ENCODE measurements at regions not wholly inside any gene's neighbourhood (a gene's known extent, or its start where the extent isn't known, plus 50 kb on each side); places are given as distances from the start of the nearest gene placed in this dataset.
A peak's percentile ranks its signal among the peaks of the same experiment; 100 is the strongest.

- DNase-seq (ENCODE audit: insufficient read length, low spot score) = no peak
- TF ChIP-seq POU2F2 (IDR thresholded peaks at IDR 0.05; ENCODE audit: low read depth, low read length) = no peak
- no peak for TF ChIP-seq POLR2AphosphoS5 (IDR thresholded peaks at IDR 0.05; ENCODE audit: low read depth, low read length)
- no peak for TF ChIP-seq POLR2A (IDR thresholded peaks at IDR 0.05; ENCODE audit: low read depth, low read length)
- TF ChIP-seq TAF1 (IDR thresholded peaks at IDR 0.05; ENCODE audit: low read depth, low read length) = no peak
- TF ChIP-seq SPI1 (IDR thresholded peaks at IDR 0.05; ENCODE audit: low read depth, low read length) = no peak
- TF ChIP-seq PAX5 (IDR thresholded peaks at IDR 0.05; ENCODE audit: insufficient read depth, low read length, severe bottlenecking) = no peak
- no peak for FAIRE-seq
These were observed 561.5 kb upstream of the PCDH10 start for GRCh38 chr4:132587626-132588025.

GRCh38 chr4:132592340-132592739 lies 556.8 kb upstream of the PCDH10 start:
- FAIRE-seq (no peak), DNase-seq (ENCODE audit: insufficient read length, low spot score) (no peak)
- TF ChIP-seq SPI1 (IDR thresholded peaks at IDR 0.05; ENCODE audit: low read depth, low read length) (no peak), POU2F2 (IDR thresholded peaks at IDR 0.05; ENCODE audit: low read depth, low read length) (no peak), POLR2A (IDR thresholded peaks at IDR 0.05; ENCODE audit: low read depth, low read length) (no peak), PAX5 (IDR thresholded peaks at IDR 0.05; ENCODE audit: insufficient read depth, low read length, severe bottlenecking) (no peak), POLR2AphosphoS5 (IDR thresholded peaks at IDR 0.05; ENCODE audit: low read depth, low read length) (no peak), TAF1 (IDR thresholded peaks at IDR 0.05; ENCODE audit: low read depth, low read length) (no peak)

- no peak for FAIRE-seq
- no peak for DNase-seq (ENCODE audit: insufficient read length, low spot score)
- TF ChIP-seq POLR2AphosphoS5 (IDR thresholded peaks at IDR 0.05; ENCODE audit: low read depth, low read length) (no peak), PAX5 (IDR thresholded peaks at IDR 0.05; ENCODE audit: insufficient read depth, low read length, severe bottlenecking) (no peak), SPI1 (IDR thresholded peaks at IDR 0.05; ENCODE audit: low read depth, low read length) (no peak), TAF1 (IDR thresholded peaks at IDR 0.05; ENCODE audit: low read depth, low read length) (no peak), POU2F2 (IDR thresholded peaks at IDR 0.05; ENCODE audit: low read depth, low read length) (no peak)
These were observed 556.2 kb upstream of the PCDH10 start for GRCh38 chr4:132592850-132593249.

GRCh38 chr4:132593717-132594400 lies 555.2 kb upstream of the PCDH10 start:
- no peak for TF ChIP-seq TAF1 (IDR thresholded peaks at IDR 0.05; ENCODE audit: low read depth, low read length)
- no peak for TF ChIP-seq POU2F2 (IDR thresholded peaks at IDR 0.05; ENCODE audit: low read depth, low read length)
- no peak for TF ChIP-seq POLR2AphosphoS5 (IDR thresholded peaks at IDR 0.05; ENCODE audit: low read depth, low read length)
- no peak for DNase-seq (ENCODE audit: insufficient read length, low spot score)
- FAIRE-seq = no peak

- no peak for FAIRE-seq
- no peak for TF ChIP-seq POLR2A (IDR thresholded peaks at IDR 0.05; ENCODE audit: low read depth, low read length)
- TF ChIP-seq SPI1 (IDR thresholded peaks at IDR 0.05; ENCODE audit: low read depth, low read length) = no peak
- TF ChIP-seq PAX5 (IDR thresholded peaks at IDR 0.05; ENCODE audit: insufficient read depth, low read length, severe bottlenecking) = no peak
- no peak for TF ChIP-seq POU2F2 (IDR thresholded peaks at IDR 0.05; ENCODE audit: low read depth, low read length)
- TF ChIP-seq POLR2AphosphoS5 (IDR thresholded peaks at IDR 0.05; ENCODE audit: low read depth, low read length) = no peak
- TF ChIP-seq TAF1 (IDR thresholded peaks at IDR 0.05; ENCODE audit: low read depth, low read length) = no peak
These were observed 552.9 kb upstream of the PCDH10 start for GRCh38 chr4:132596186-132596585.

GRCh38 chr4:132605551-132605950 lies 543.5 kb upstream of the PCDH10 start:
- no peak for FAIRE-seq
- TF ChIP-seq POLR2A (IDR thresholded peaks at IDR 0.05; ENCODE audit: low read depth, low read length) (no peak), POU2F2 (IDR thresholded peaks at IDR 0.05; ENCODE audit: low read depth, low read length) (no peak), SPI1 (IDR thresholded peaks at IDR 0.05; ENCODE audit: low read depth, low read length) (no peak), TAF1 (IDR thresholded peaks at IDR 0.05; ENCODE audit: low read depth, low read length) (no peak), POLR2AphosphoS5 (IDR thresholded peaks at IDR 0.05; ENCODE audit: low read depth, low read length) (no peak), PAX5 (IDR thresholded peaks at IDR 0.05; ENCODE audit: insufficient read depth, low read length, severe bottlenecking) (no peak)
- DNase-seq (ENCODE audit: insufficient read length, low spot score) = no peak

More at GRCh38 chr4:132596186-132596585, 552.9 kb upstream of the PCDH10 start:
- no peak for DNase-seq (ENCODE audit: insufficient read length, low spot score)

- TF ChIP-seq POLR2AphosphoS5 (IDR thresholded peaks at IDR 0.05; ENCODE audit: low read depth, low read length) (no peak), PAX5 (IDR thresholded peaks at IDR 0.05; ENCODE audit: insufficient read depth, low read length, severe bottlenecking) (no peak), TAF1 (IDR thresholded peaks at IDR 0.05; ENCODE audit: low read depth, low read length) (no peak), SPI1 (IDR thresholded peaks at IDR 0.05; ENCODE audit: low read depth, low read length) (no peak), POLR2A (IDR thresholded peaks at IDR 0.05; ENCODE audit: low read depth, low read length) (no peak), POU2F2 (IDR thresholded peaks at IDR 0.05; ENCODE audit: low read depth, low read length) (no peak)
- FAIRE-seq = no peak
- no peak for DNase-seq (ENCODE audit: insufficient read length, low spot score)
These were observed 534.4 kb upstream of the PCDH10 start for GRCh38 chr4:132614682-132615081.

- TF ChIP-seq POU2F2 (IDR thresholded peaks at IDR 0.05; ENCODE audit: low read depth, low read length) (no peak), POLR2A (IDR thresholded peaks at IDR 0.05; ENCODE audit: low read depth, low read length) (no peak), POLR2AphosphoS5 (IDR thresholded peaks at IDR 0.05; ENCODE audit: low read depth, low read length) (no peak), SPI1 (IDR thresholded peaks at IDR 0.05; ENCODE audit: low read depth, low read length) (no peak), TAF1 (IDR thresholded peaks at IDR 0.05; ENCODE audit: low read depth, low read length) (no peak), PAX5 (IDR thresholded peaks at IDR 0.05; ENCODE audit: insufficient read depth, low read length, severe bottlenecking) (no peak)
- no peak for FAIRE-seq
- DNase-seq (ENCODE audit: insufficient read length, low spot score) = no peak
These were observed 529.1 kb upstream of the PCDH10 start for GRCh38 chr4:132619968-132620367.

- TF ChIP-seq POLR2A (IDR thresholded peaks at IDR 0.05; ENCODE audit: low read depth, low read length) (no peak), SPI1 (IDR thresholded peaks at IDR 0.05; ENCODE audit: low read depth, low read length) (no peak), TAF1 (IDR thresholded peaks at IDR 0.05; ENCODE audit: low read depth, low read length) (no peak), POU2F2 (IDR thresholded peaks at IDR 0.05; ENCODE audit: low read depth, low read length) (no peak), PAX5 (IDR thresholded peaks at IDR 0.05; ENCODE audit: insufficient read depth, low read length, severe bottlenecking) (no peak), POLR2AphosphoS5 (IDR thresholded peaks at IDR 0.05; ENCODE audit: low read depth, low read length) (no peak)
- FAIRE-seq = peak; percentile 61
- no peak for DNase-seq (ENCODE audit: insufficient read length, low spot score)
These were observed 506.9 kb upstream of the PCDH10 start for GRCh38 chr4:132642016-132642817.

All from GM12891 (cell line).